ENCODE measurements at regions not wholly inside any gene's neighbourhood (a gene's known extent, or its start where the extent isn't known, plus 50 kb on each side); places are given as distances from the start of the nearest gene placed in this dataset.

DNA sequence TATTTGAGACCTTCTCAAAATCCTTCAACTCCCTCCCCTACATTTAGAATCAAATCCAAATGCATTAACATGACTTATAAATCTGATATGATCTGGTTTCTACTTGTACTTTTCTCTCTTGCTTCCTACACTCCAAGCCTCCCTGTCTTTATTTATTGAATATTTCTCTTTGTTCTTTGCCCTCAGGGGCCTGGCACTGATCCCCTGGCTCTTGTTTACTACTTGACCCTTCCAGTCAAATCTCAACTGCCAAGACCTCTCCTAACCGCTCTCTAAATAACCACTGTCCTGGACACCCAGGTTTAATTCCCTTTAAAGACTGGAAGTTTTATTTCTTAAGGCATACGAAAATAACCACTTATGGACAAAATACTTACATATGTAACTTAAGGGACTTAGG, 248.9 kb downstream of the CHRM3 start:
- Histone ChIP-seq H3K4me3 (no peak overlapping the region), H3K27ac (no peak overlapping the region), H3K9me3 (no peaks in the 10 kb centered on the region), H3K4me1 (no peaks in the 10 kb centered on the region), H3K27me3 (no peaks in the 10 kb centered on the region), H3K36me3 (replicated peaks in 1 of 2; ENCODE audit: insufficient read depth in 1 of 2, low read depth in 2 of 2) (no peaks in the 10 kb centered on the region)
- intact Hi-C loops (cut with DNase I) = no loop called here
- DNase-seq (no peak), ATAC-seq (no peak)
- TF ChIP-seq POLR2A (IDR thresholded peaks at IDR 0.05) (no peak), CTCF (IDR thresholded peaks at IDR 0.05) (no peak)
- 91 to 94% methylated on average over 2 of the region's 2 CpGs for WGBS, 2 donors

DNA sequence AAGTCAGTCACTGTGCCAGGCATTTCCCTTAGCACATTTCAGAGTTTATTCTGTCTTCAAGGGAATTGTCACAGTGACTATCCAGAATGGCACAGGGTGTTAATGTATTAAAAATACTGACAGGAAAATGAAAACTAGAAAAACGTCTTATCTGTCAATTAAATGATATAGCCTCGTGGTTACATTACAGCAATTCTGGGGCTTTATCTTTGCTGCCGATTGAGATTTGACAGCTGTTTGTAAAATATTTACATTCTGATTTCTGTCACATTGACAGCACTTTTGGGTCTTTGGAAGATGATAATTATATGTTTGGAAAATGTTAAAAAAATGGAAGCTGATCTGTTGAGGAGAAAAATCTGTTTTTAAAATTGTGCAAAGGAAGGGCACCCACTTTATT, 250.0 kb downstream of the CHRM3 start:
- no peaks in the 10 kb centered on the region for H3K27me3 ChIP-seq
- intact Hi-C loops (cut with DNase I) = no loop called here
- no peak overlapping the region for H3K4me3 ChIP-seq
- H3K36me3 ChIP-seq (replicated peaks in 1 of 2; ENCODE audit: insufficient read depth in 1 of 2, low read depth in 2 of 2) = no peaks in the 10 kb centered on the region
- 6 to 9% methylated on average over 3 of the region's 3 CpGs for WGBS, 2 donors
- no peak for TF ChIP-seq POLR2A (IDR thresholded peaks at IDR 0.05)
- no peak for TF ChIP-seq CTCF (IDR thresholded peaks at IDR 0.05)
- H3K27ac ChIP-seq = no peak overlapping the region
- H3K9me3 ChIP-seq = no peaks in the 10 kb centered on the region
- ATAC-seq (no peak), DNase-seq (no peak)
- H3K4me1 ChIP-seq = no peaks in the 10 kb centered on the region

- no peak for TF ChIP-seq CTCF (IDR thresholded peaks at IDR 0.05)
- no peak for TF ChIP-seq POLR2A (IDR thresholded peaks at IDR 0.05)
- DNase-seq (no peak), ATAC-seq (no peak)
- Histone ChIP-seq H3K9me3 (no peaks in the 10 kb centered on the region), H3K4me3 (no peak overlapping the region), H3K27ac (no peak overlapping the region), H3K4me1 (no peaks in the 10 kb centered on the region), H3K27me3 (no peaks in the 10 kb centered on the region), H3K36me3 (replicated peaks in 1 of 2; ENCODE audit: insufficient read depth in 1 of 2, low read depth in 2 of 2) (no peaks in the 10 kb centered on the region)
- intact Hi-C loops (cut with DNase I) = no loop called here
- 92 to 100% methylated on average over 3 of the region's 3 CpGs for WGBS, 2 donors
Measured at GRCh38 chr1:239644604-239645003, 258.2 kb downstream of the CHRM3 start.

DNA sequence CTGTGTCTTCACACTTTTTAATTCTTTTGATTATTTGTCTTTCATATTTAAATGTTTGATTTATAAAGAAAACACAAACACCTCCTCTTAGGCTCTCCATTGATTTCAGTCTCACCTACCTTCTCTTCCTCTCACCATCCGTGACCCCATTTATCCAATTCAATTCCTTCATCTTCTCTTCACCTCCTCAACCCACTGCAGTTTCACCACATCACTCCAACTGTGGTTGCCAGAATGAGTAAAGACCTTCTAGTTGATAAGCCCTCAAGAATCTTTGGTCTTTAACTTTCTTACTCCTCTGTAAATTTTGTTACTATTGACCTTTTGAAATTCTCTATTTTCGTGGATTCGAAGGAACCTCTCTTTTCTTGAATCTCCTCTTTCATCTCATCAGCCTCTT, 260.7 kb downstream of the CHRM3 start:
- Histone ChIP-seq H3K27me3 (no peaks in the 10 kb centered on the region), H3K27ac (no peak overlapping the region), H3K36me3 (replicated peaks in 1 of 2; ENCODE audit: insufficient read depth in 1 of 2, low read depth in 2 of 2) (no peaks in the 10 kb centered on the region), H3K4me3 (no peak overlapping the region), H3K9me3 (no peaks in the 10 kb centered on the region), H3K4me1 (no peaks in the 10 kb centered on the region)
- intact Hi-C loops (cut with DNase I) = no loop called here
- no peak for TF ChIP-seq CTCF (IDR thresholded peaks at IDR 0.05)
- 83 to 91% methylated on average over 3 of the region's 3 CpGs for WGBS, 2 donors
- ATAC-seq (no peak), DNase-seq (no peak)

- intact Hi-C loops (cut with DNase I) = no loop called here
- Histone ChIP-seq H3K4me1 (no peaks in the 10 kb centered on the region), H3K27ac (no peak overlapping the region), H3K9me3 (no peaks in the 10 kb centered on the region), H3K27me3 (no peaks in the 10 kb centered on the region), H3K36me3 (replicated peaks in 1 of 2; ENCODE audit: insufficient read depth in 1 of 2, low read depth in 2 of 2) (no peaks in the 10 kb centered on the region), H3K4me3 (no peak overlapping the region)
- TF ChIP-seq CTCF (IDR thresholded peaks at IDR 0.05) (no peak), POLR2A (IDR thresholded peaks at IDR 0.05) (no peak)
- no peak for DNase-seq
- WGBS, 2 donors = 87 to 100% methylated on average over 2 of the region's 2 CpGs
- no peak for ATAC-seq
Measured at GRCh38 chr1:239647964-239648632, 261.7 kb downstream of the CHRM3 start.
